ENCODE measurements at regions not wholly inside any gene's neighbourhood (a gene's known extent, or its start where the extent isn't known, plus 50 kb on each side); places are given as distances from the start of the nearest gene placed in this dataset.

GRCh38 chr4:41437111-41437536 lies 100.8 kb upstream of the LIMCH1 start:
- TF ChIP-seq CTCF (IDR thresholded peaks at IDR 0.05) (no peak), EZH2 (IDR thresholded peaks at IDR 0.05; ENCODE audit: borderline replicate concordance, insufficient read depth, low read depth, low read length, poor library complexity, severe bottlenecking) (no peak)

Measured in B cell (primary cell).